ENCODE measurements at regions not wholly inside any gene's neighbourhood (a gene's known extent, or its start where the extent isn't known, plus 50 kb on each side); places are given as distances from the start of the nearest gene placed in this dataset.
A peak's percentile ranks its signal among the peaks of the same experiment; 100 is the strongest.
"Not testable (repeated sequence)": the region's sequence is repeated elsewhere in the genome, so short reads cannot be mapped to it uniquely, and the experiment has no call there.

GRCh38 chr12:131507094-131507493 lies 203.8 kb upstream of the SFSWAP start:
- no peak overlapping the region for H3K4me3 ChIP-seq (ENCODE audit: low read depth, low read length)
- no peak for DNase-seq (ENCODE audit: low read depth)
- no peak for TF ChIP-seq CTCF (conservative IDR thresholded peaks at IDR 0.05; ENCODE audit: low read depth, low read length)

- no peak overlapping the region for H3K4me3 ChIP-seq (ENCODE audit: low read depth, low read length)
- no peak for TF ChIP-seq CTCF (conservative IDR thresholded peaks at IDR 0.05; ENCODE audit: low read depth, low read length)
- DNase-seq (ENCODE audit: low read depth) = no peak
These were observed 203.0 kb upstream of the SFSWAP start for GRCh38 chr12:131507881-131508280.

- no peak overlapping the region for H3K4me3 ChIP-seq (ENCODE audit: low read depth, low read length)
- no peak for DNase-seq (ENCODE audit: low read depth)
- no peak for TF ChIP-seq CTCF (conservative IDR thresholded peaks at IDR 0.05; ENCODE audit: low read depth, low read length)
These were observed 201.2 kb upstream of the SFSWAP start for GRCh38 chr12:131509701-131510100.

- no peak overlapping the region for H3K4me3 ChIP-seq (ENCODE audit: low read depth, low read length)
- TF ChIP-seq CTCF (conservative IDR thresholded peaks at IDR 0.05; ENCODE audit: low read depth, low read length) = no peak
These were observed 200.5 kb upstream of the SFSWAP start for GRCh38 chr12:131510431-131510830.

GRCh38 chr12:131511391-131511802 lies 199.5 kb upstream of the SFSWAP start:
- no peak overlapping the region for H3K4me3 ChIP-seq (ENCODE audit: low read depth, low read length)
- TF ChIP-seq CTCF (conservative IDR thresholded peaks at IDR 0.05; ENCODE audit: low read depth, low read length) = no peak
- DNase-seq (ENCODE audit: low read depth) = peak; percentile 14

More at GRCh38 chr12:131510431-131510830, 200.5 kb upstream of the SFSWAP start:
- no peak for DNase-seq (ENCODE audit: low read depth)

GRCh38 chr12:131511803-131512561 lies 198.9 kb upstream of the SFSWAP start:
- H3K4me3 ChIP-seq (ENCODE audit: low read depth, low read length) = no peak overlapping the region
- DNase-seq (ENCODE audit: low read depth) = no peak
- no peak for TF ChIP-seq CTCF (conservative IDR thresholded peaks at IDR 0.05; ENCODE audit: low read depth, low read length)

- DNase-seq (ENCODE audit: low read depth) = no peak
- no peak for TF ChIP-seq CTCF (conservative IDR thresholded peaks at IDR 0.05; ENCODE audit: low read depth, low read length)
- H3K4me3 ChIP-seq (ENCODE audit: low read depth, low read length) = no peak overlapping the region
These were observed 197.3 kb upstream of the SFSWAP start for GRCh38 chr12:131513606-131514005.

GRCh38 chr12:131520553-131520952 lies 190.3 kb upstream of the SFSWAP start:
- DNase-seq (ENCODE audit: low read depth); H3K4me3 ChIP-seq (ENCODE audit: low read depth, low read length): not testable (repeated sequence)

All from choroid plexus epithelial cell (primary cell).